NCI-H187 treated with DMSO at 0.1 percent for 48 hours (cell line): ENCODE measurements at regions not wholly inside any gene's neighbourhood (a gene's known extent, or its start where the extent isn't known, plus 50 kb on each side); places are given as distances from the start of the nearest gene placed in this dataset.
A peak's percentile ranks its signal among the peaks of the same experiment; 100 is the strongest.

Experiments used
- DNase-seq: peaks from one replicate; lab custom pipeline; 2025; lab: John Stamatoyannopoulos, UW

DNA sequence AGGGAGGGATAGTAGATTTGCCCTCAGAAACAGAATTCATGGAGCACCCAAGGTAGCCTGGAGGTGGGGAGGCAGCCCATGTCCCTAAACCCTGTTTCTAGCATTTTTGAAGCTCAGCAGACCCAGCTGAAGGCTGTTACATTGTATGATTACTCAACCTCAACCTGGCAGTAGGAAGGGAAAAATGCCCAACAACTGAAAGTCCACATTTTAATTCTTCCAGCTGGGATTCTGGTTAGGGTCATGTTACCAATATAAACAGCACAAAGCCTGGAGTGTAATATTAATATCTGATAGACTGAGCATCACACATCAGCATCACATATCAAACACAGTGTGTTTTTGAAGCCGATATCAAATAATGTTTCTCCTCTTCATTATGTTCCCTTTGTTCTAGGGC, 437.0 kb downstream of the HRH4 start:
- no peak for DNase-seq

DNA sequence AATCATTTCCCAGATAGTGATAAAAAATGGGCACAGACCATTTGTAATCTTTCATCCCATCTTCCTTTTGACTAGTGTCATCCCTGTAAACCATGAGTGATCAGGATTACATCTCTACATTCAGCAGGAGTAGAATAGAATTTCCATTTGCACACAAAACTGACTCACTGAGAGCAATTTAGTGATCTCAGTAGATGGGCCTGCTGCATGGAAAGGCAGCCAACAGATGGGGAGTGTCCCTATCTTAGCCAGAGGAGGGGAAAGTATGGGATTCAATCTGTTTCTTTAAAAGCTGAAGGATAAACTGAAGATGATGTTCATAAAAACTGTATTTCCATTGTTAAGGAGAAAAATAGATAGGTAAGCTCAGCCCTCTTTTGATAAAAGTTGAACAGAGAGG, 441.7 kb downstream of the ZNF521 start:
- no peak for DNase-seq

DNA sequence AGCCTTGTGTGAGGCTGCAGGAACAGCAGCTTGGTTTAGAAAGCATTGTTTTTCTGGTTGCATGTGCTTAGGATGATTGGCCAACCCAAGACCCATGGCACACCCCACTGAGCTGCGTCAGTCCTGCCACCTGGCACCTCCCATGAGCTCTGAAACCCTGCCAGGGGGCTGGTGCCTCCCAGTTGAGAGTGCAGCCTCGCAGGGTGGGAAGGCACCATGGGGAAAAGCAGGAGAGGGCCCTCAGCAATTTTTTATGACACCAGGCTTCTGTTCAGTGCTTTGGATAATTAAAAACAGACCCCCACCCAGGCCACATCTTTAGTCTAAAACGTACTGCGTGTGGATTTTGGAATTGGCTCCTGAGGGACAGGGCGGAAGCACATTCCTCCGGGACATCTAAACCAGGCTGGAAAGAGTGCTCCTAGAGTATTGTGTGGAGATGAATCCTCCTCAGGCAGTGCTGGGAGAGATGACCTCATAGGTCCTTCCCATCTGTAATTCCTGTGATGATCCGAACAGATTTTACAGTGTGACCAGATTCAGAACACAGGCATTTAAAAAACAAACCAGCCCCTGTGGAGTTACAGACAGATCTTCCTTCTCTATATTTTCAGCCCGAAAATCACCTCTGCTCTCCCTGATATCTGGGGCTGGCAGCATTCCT, 438.3 kb downstream of the ZNF521 start:
- DNase-seq, result no peak

DNA sequence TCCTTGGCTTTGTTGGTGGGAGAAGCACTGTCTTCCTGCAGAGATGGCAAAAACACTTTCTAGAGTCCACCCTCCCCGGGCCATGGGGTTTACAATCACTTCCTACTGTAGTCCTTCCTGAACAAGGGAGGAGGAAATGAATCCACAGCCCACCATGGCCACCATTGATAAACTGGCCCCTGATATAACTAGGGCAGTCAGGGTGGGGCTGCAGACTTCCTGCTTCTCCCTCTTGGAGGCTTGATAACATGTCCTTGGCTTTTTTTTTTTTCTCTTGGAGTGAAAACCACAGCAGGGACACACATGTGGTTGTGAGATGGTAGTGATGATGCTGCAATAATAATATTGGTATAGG, 437.8 kb downstream of the ZNF521 start:
- no peak for DNase-seq

DNA sequence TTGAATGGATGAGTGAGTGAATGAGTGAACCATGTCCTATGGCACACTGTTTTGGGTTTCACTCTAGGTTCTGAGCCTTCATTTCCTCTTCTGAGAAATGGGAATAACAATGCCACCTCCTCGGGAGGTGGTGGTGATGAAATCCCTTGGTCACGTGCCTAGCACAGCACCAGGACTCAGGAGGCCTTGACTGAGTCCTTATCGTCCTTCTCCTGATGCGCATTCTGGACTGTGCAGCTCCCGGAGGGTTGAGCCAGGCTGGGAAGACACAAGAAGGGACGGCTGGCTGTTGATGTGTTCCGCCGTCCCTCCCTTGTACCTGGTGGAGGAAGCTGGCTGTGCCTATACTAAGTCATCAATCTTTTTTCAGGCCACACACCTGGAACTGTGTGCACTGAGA, 437.3 kb downstream of the ZNF521 start:
- no peak for DNase-seq

DNA sequence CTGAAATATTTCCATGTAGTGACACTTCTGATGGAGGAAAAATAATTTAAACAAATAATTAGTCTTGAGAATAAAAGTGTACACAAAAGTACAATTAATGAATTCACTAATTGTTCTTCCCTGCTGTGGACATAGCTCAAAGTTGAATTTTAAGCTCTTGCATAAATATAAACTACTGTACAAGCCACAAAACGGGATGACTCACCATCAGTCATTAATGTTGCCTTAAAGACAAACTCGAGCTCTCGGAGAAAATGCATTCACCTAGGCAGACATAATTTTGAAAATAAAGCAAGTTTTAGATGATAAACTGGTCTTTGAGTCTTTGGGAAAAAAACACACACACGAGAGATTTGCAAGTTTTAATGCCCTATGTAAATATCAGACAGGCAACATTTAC, 436.4 kb downstream of the ZNF521 start:
- no peak for DNase-seq

DNA sequence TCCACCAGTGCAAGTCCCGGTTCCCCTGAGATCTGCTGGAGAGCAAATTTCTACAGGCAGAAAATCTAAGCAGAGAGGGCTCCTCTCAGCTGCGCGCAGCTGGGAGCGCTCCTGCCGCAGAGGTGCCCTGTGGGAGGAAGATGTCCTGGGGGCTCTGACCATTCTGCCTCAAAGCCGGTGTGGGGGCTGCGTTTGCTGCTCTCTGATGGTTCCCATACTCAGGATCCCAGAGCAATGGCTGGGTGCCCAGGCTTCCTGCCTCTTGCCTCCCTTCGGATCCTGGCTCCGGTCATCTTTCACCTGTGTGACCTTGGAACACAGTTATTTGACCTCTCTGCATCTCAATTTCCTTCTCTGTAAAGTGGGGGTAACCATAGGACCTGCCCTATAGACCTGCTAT, 434.2 kb downstream of the ZNF521 start:
- no peak for DNase-seq

DNA sequence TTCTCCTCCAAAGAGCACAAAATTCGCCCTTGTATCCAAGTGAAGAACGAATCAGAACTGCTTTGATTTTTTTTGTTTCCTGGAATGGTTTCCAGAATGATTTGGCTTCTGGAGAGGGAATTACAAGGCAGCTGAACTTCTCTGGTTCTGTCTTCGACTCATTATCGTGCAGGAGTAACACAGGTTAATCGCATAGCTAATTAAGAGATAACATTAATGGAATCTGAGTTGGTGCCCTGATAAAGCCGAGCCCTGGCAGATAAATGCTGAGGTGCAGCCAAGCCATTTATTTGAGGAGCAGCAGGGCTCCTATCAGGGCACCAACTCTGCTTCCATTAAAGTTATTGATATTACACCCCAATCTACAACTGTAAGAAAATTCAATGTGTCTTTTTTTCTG, 433.7 kb downstream of the ZNF521 start:
- no peak for DNase-seq

DNA sequence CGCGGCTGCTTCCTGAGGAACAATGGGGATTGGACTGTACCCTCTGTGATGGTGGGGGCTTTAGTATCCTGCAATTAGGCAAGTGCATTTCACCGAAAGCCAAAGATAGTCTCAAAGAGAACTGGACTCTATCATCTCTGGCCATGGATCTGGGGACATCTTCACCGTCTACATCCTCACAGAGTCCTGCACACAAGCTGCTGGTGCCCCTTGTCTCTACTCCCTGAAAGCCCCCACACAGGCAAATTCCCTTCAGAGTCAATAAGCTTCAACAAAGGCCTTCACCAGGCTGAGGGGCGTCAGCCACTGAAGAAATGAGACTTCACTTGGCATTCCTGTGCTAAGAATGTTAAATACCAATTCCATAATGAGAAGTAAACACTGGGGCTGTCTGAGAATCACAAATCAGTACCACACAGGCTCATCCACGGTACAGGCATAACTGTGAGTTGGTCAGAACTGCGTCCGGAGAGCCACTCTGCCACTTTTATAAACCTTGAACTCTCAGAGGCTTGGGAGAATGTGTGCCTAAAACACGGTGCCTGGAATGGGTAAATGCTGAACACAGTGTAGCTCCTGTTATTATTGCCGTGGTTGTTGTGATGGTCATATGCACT, 432.7 kb downstream of the ZNF521 start:
- DNase-seq, result no peak

DNA sequence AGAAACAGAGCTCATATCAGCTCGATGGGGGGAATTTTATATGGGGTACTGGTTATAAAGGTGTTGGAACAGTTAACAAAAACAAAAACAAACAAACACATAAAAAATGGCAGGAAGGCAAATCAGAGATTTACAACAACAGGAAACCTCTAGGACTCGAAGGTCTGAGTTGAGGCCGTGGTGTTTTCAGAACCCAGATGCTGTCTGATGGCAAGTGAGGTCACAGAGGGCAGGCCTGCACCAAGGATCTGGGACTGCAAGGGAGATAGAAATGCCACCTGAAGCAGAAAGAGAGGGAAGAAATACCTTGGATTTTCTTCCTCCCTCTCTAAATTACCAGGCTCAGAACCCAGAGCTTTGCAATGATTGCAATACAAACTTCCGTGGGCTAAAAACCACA, 429.5 kb downstream of the ZNF521 start:
- no peak for DNase-seq

DNA sequence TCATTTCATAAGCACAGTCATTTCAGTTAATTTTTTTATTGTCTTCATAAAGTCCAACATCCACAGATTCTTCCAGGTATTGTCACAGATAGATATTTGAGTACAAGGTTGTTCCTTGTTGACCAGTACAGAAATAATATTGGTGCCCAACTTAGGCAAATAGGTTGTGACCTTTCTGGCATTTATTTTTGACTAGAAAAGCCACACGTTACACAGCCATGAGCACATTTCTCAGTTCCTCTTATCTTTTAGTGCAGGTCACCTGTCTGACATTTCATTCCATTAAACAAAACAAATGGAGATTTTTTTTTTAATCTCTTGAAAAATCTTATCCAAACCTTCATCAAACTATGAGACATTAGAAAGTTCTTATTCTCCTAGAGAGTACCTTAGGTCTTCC, 428.8 kb downstream of the ZNF521 start:
- DNase-seq, result no peak

DNA sequence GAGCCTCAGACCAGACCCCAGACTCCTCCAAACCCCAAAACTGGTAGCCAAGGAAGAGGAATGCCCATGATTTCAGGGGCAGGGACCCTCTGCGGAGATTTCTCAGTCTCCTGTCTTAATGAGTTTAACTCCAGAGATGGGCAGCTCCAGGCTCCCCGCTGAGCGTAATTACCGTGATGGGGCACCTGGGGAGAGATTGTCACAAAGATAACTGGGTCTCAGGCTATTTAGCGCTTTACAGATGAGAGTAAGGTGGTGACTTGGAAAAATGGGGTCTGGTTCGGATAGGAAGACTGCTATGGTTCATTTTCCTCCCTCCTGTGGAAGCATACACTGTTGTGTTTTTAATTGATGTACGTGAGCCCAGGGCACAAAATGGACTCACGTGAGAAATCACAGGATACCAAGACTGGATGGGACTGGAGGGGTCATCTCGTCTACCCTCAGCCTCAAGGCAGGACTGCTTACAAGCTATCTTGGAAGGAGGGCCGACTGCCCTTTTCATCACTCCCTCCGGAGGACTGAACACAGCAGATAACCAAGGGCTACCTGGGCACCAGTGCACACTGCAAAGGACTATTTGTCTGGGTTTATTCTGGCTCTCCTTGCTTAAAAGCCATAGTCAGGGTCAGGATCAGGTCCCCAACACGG, 427.8 kb downstream of the ZNF521 start:
- DNase-seq, result no peak

DNA sequence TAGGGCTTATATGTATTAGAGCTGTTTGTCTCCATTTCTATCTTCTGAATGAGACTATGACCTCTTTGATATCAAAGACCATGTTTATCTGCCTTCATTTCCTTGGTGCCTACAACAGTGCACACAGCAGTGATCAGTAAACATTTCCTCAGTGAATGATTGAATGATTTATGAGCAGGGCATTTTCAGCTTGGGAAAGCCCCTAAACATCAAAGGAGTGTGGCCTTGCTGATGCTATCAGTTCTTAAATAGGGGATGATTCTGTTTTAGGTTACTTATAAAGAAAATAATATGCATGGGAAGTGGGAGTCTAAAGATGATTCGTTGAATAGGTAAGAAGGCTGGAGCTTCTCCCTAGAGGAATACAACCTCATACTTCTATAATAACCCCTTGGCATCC, 425.3 kb downstream of the ZNF521 start:
- DNase-seq, result no peak

DNA sequence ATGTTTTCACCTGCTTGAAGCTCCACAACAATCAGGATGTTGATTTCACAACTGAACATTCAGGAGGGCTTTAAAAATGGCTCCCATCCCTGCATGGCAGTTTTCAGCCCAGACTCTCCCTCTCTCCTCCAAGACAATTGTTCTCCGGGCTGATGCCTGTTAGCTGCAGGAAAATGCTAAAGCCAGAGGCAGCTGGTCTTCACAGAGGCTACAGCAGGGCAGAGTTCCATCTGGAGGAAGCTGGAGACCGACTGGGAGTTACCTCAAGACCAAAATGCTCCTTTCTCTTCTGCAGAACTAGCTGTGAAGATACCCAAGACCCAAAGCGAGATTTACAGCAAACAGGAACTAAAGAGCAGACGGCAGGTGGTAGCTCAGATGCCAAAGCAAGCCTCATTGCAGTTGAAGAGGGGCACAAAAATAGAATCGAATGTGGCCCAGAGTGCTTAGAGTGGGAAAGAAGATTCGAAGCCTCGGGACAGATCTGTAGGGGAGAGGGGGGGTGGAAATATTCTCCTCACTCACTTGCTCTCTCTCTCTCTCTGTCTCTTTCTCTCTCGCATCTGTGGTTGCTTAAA, 423.6 kb downstream of the ZNF521 start:
- peak; percentile 48 for DNase-seq

DNA sequence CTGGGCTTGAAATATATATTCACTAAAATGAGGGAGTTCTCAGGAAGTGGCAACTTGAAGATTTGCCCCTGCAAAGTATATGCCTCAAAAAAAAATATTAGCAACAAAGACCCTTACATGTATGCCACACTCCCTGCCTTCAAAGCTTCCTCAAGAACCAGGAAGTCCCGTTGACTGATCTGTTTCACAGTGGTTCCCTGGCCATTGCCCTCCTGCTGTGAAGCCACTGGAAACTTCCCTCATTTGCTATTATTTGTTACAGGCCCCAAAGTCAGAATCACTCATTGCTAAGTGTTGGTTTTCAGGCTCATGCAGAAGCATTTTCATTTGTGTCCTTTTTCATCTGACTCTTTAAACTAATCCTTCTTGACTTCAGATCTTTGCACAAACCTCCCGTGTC, 421.5 kb downstream of the ZNF521 start:
- DNase-seq, result no peak

DNA sequence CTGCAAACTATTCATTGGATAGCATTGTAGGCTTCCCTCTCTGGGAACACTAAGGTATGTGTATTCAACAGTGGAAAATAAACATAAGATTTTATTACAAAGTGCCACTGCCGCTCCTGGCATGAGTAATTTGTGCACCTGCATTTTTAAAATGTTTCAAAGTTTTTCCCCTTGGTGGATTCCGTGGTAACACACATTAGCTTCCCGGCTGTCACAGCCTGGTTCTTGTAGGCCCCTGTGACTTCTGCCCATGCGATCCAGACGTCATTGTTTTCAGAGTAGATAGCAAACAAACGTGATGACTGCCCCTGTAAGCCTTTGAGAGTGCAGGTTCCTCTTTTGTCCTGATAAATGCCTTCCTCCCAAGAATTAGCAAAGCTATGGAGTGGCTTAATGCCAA, 421.0 kb downstream of the ZNF521 start:
- DNase-seq, result no peak

DNA sequence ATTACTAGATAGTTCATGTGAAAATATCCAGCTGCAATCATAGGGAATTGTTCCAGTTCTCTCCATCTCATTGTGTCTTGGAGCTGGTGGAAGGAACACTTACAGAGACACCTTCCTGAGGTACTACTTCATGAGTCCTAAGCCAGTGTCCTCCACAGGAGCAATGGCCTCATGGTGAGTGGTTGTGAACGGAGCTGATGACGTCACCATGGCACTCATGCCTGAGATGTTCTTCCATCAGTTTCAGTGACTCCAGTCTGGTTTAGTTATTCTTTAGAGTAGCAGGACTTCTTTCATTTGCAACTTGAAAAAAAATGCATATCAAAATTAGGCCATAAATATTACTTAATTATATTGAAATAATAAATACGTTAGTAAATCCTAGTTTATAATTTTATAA, 418.6 kb downstream of the ZNF521 start:
- DNase-seq, result no peak

DNA sequence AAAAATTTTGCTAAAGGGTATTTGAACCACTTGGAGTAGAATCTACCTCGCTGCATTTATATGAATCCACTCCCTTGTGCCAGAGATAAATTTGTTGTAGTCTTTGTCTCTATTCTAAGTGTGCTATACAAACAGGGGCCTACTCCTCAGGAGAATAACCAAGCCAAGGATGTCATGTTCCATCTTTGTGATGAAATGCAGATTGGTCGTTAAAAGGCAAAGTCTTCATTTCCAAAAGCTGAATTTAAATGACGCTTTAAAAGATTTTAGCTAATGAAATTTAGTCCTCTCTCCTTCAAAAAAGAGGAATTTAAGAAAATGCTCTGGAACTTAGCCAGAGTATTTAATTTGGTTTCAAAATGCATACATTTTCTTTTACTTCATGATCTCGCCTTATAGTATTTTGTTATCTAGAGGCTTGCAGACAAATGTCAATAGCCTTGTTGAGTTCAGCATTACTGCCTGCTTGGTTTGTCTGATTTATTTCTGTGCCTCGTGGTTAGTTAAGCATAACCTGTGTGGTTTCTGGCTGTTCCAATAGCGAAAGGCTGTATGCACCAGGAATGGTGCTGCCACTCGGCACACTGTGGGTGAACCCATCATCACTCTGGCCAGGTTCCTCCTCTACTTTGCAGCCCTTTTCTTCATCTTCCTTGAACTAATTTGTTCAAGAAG, 417.6 kb downstream of the ZNF521 start:
- no peak for DNase-seq

DNA sequence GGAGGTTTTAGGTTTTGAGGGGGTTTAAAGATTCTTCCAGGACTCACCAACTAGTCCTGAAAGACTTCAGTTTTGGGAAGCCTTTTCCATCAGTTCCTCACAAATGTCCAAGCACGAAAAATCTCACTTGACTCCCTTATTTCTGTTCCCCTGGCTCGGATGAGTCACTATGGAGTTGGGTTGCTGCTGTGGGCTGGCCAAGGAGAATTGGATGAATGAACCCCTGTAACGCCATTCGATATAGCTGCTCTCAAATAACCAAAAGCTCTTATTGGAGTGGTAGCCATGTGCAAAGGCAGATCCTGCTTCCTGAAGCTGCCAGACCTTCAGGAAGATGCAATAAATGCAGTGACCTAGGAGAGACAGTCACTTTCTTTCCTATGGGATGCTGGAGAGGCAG, 417.0 kb downstream of the ZNF521 start:
- no peak for DNase-seq

DNA sequence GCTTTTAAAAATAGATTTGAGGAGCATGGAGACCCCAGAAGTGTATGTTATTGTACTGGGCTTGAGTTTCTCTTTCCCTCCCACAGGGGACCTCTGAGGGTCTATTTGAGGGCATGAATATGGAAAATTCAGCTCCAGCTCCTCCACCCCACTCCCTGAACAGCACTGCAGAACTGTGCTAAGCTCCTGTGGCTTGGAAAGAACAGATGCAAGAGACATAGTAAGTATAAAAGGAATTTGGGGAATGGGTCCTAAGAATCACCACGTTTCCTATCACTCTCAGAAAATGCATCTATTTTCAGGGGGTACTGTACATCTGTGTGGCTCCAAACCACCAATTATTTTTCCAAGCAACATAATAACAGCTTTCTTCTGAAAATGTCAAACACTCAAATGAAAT, 416.1 kb downstream of the ZNF521 start:
- DNase-seq, result no peak

DNA sequence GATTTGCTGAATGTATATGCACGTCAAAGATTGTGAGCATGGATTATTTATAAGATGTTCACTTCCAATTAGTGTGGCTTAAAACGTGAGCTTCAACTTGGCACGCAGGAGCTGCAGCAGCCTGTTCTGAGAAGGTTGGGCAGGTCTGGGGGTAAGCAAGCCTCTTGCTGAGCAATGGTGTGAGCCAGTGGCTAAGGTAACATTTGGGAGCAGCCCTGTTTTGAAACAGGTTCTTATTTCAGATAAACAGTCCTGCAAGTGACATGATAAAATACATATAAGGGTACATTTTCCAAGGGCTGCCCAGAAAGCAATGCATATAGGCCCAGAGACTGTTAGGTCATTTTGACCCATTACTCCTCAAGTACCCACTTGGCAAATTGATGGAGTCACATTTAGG, 415.3 kb downstream of the ZNF521 start:
- DNase-seq, result no peak

DNA sequence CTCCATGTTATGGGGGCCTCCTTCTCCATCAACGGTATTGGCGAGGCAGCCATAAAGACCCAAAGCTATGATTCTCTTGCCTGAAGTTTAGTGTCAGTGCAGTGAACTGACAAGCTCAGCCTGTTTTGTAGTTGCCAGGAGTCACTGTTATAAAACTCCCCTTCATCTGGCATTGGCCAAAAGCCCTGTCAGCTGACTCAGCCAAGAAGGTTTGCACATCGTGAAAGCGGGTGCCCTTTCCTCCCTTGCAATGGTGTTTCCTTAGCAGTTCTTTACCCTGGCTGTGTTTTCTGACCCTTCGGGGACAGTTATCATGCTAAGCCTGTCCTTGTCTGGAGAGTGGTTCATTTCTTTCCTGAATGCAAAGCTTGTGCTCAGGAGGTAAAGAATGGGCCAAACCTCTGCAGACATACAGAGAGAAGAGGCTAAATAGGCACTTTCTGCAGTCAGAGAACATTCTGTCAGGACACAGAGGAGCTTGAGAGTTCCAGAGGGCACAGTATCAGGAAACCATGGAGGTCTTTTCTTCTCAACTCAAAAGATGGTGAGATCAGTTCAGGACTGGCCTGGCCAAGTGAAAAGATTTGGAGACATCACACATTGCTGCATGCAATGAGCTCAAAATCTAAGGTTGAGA, 414.2 kb downstream of the ZNF521 start:
- no peak for DNase-seq
